Chondrocyte (in vitro differentiated cells): ENCODE measurements at regions not wholly inside any gene's neighbourhood (a gene's known extent, or its start where the extent isn't known, plus 50 kb on each side); places are given as distances from the start of the nearest gene placed in this dataset.

Experiments
- DNase-seq: peaks from one replicate; pipeline ENCODE4 v3.0.0; 2021; ENCODE audit warnings: mixed read lengths, low spot score
- H3K27ac Mint-ChIP-seq: one replicate; pipeline ENCODE4 v1.8.0; 2021; ENCODE audit warnings: mild to moderate bottlenecking, moderate library complexity, mixed read lengths; ENCODE audit not compliant: unreplicated experiment
- H3K27me3 Mint-ChIP-seq: 2 replicates; pipeline ENCODE4 v1.8.0; 2021; ENCODE audit warnings: low read depth, mixed read lengths
- H3K36me3 Mint-ChIP-seq: 2 replicates; pipeline ENCODE4 v1.8.0; 2021; ENCODE audit warnings: low read depth, mixed read lengths
- H3K4me1 Mint-ChIP-seq: 2 replicates; pipeline ENCODE4 v1.8.0; 2021; ENCODE audit warnings: low read depth, mild to moderate bottlenecking, mixed read lengths
- H3K4me3 Mint-ChIP-seq: one replicate; pipeline ENCODE4 v1.8.0; 2021; ENCODE audit warnings: mild to moderate bottlenecking, moderate library complexity, mixed read lengths; ENCODE audit not compliant: unreplicated experiment
- H3K9me3 Mint-ChIP-seq: 2 replicates; pipeline ENCODE4 v1.8.0; 2021; ENCODE audit warnings: low read depth, mixed read lengths
- TF ChIP-seq, protein P1 (sequence below): fragments of 200-600 bp; sonication (generic); IDR thresholded peaks from 2 replicates; pipeline ENCODE4 v1.5.0; 2021; ENCODE audit warnings: antibody characterized with exemption, mild to moderate bottlenecking, moderate library complexity

DNA sequence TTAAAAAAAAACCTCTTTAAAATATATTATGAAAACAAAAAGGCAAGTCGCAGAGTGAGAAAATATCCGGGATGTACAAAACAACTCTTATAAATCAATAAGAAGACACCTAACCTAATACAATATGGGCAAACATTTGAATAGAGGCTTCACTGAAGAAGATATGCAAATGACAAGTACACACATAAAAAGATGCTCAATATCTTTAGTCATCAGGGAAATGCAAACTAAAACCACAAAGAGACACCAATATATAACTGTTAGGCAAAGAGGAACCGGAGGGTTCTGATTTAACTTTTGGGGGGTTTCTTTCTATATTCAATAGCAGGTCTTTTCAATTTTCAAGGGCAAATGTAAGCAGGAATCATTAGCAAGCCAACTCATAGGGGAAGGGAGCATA, 480.7 kb upstream of the SPTLC3 start:
- no peaks in the 10 kb centered on the region for H3K27me3 Mint-ChIP-seq
- H3K4me3 Mint-ChIP-seq = no peak overlapping the region
- DNase-seq = no peak
- TF ChIP-seq, protein P1, sequence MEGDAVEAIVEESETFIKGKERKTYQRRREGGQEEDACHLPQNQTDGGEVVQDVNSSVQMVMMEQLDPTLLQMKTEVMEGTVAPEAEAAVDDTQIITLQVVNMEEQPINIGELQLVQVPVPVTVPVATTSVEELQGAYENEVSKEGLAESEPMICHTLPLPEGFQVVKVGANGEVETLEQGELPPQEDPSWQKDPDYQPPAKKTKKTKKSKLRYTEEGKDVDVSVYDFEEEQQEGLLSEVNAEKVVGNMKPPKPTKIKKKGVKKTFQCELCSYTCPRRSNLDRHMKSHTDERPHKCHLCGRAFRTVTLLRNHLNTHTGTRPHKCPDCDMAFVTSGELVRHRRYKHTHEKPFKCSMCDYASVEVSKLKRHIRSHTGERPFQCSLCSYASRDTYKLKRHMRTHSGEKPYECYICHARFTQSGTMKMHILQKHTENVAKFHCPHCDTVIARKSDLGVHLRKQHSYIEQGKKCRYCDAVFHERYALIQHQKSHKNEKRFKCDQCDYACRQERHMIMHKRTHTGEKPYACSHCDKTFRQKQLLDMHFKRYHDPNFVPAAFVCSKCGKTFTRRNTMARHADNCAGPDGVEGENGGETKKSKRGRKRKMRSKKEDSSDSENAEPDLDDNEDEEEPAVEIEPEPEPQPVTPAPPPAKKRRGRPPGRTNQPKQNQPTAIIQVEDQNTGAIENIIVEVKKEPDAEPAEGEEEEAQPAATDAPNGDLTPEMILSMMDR = no peak
- H3K9me3 Mint-ChIP-seq = peaks cover 3% of the 10 kb centered on the region
- H3K27ac Mint-ChIP-seq = no peak overlapping the region
- H3K4me1 Mint-ChIP-seq = no peaks in the 10 kb centered on the region
- H3K36me3 Mint-ChIP-seq = no peaks in the 10 kb centered on the region

DNA sequence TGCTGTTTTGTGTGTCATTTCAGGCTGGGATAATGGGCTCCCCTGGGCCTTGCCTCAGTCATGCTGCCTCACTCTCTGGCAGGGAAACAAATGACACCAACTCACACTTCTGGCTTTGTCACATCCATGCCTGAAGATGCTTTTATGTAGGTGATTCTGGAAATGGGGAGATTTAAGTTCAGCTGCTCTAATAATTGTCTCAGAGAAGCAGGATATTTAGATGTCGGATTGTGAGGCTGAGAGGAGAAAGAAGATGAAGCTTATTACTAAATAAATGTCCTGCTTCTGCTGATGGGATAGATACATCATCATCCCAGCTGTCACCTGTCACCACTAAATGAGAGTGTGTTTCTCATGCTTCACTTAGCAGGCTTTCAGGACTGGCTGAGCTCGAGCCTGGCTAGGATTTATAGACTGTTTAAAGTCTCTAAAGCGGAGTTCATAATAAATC, 480.2 kb upstream of the SPTLC3 start:
- Mint-ChIP-seq H3K9me3 (peaks cover 3% of the 10 kb centered on the region), H3K27ac (no peak overlapping the region), H3K36me3 (no peaks in the 10 kb centered on the region), H3K4me1 (no peaks in the 10 kb centered on the region), H3K27me3 (no peaks in the 10 kb centered on the region), H3K4me3 (no peak overlapping the region)
- no peak for DNase-seq
- TF ChIP-seq, protein P1 = no peak

DNA sequence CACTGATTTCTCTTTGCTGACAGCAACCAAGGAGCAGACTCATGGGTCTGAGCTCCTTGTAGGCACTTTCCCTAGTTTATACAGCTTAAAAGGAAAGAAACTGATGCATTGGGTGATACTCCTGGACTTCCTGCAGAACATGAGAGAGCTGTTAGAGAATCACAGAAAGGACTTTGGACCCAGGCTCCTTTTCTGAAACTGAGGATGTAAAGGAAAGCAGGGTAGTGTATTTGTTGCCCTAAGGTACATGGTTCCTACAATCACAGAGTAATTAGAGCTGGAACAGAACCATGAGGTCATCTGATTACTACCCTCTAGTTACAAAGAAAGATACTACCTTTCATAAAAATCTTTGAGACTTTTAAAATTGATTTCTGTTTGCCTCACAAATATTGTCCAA, 477.1 kb upstream of the SPTLC3 start:
- Mint-ChIP-seq H3K27me3 (no peaks in the 10 kb centered on the region), H3K9me3 (peaks cover 3% of the 10 kb centered on the region), H3K4me3 (no peak overlapping the region), H3K36me3 (no peaks in the 10 kb centered on the region), H3K27ac (no peak overlapping the region), H3K4me1 (no peaks in the 10 kb centered on the region)
- TF ChIP-seq, protein P1 = no peak
- no peak for DNase-seq

DNA sequence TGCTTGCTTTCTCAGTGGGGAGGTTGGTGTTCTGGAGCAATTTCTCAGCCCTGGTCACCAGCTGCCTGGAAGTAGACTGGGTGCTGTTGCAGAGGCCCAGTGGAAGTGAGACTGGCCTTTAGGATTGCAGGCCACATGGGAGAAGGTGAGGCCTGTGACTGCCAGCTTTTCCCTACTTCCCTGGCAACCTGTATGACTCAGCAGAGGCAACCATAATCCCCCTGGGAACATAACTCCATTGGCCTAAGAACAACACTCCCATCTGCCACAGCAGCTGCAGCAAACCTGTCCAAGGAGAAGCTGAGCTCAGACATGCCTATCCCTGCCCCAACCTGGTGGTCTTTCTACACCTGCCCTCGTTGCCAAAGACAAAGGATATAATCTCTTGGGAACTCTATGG, 473.5 kb upstream of the SPTLC3 start:
- TF ChIP-seq, protein P1 = no peak
- no peak overlapping the region for H3K27ac Mint-ChIP-seq
- no peak overlapping the region for H3K4me3 Mint-ChIP-seq
- H3K36me3 Mint-ChIP-seq = no peaks in the 10 kb centered on the region
- H3K27me3 Mint-ChIP-seq = peaks cover 2% of the 10 kb centered on the region
- H3K4me1 Mint-ChIP-seq = no peaks in the 10 kb centered on the region
- DNase-seq = no peak
- H3K9me3 Mint-ChIP-seq = peaks cover 17% of the 10 kb centered on the region

DNA sequence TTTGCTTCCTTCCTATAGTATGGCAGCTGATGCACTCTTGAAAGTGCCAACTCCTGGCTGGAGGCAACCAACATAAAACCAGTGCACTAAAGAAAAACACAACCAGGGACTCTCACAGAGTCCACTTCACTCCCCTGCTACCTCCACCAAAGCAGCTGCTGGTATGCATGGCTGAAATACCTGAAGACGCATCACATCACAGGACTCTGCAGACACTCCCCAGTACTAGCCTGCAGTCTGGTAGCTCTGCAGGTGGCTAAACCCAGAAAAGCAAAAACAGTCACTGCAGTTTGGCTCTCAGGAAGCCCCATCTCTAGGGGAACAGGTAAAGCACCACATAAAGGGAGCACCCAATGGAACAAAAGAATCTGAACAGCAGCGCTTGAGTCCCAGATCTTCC, 473.0 kb upstream of the SPTLC3 start:
- no peak overlapping the region for H3K27ac Mint-ChIP-seq
- DNase-seq = no peak
- H3K9me3 Mint-ChIP-seq = peaks cover 17% of the 10 kb centered on the region
- no peaks in the 10 kb centered on the region for H3K36me3 Mint-ChIP-seq
- H3K4me1 Mint-ChIP-seq = no peaks in the 10 kb centered on the region
- no peak overlapping the region for H3K4me3 Mint-ChIP-seq
- H3K27me3 Mint-ChIP-seq = peaks cover 2% of the 10 kb centered on the region
- TF ChIP-seq, protein P1 = no peak
